ENCODE measurements at regions not wholly inside any gene's neighbourhood (a gene's known extent, or its start where the extent isn't known, plus 50 kb on each side); places are given as distances from the start of the nearest gene placed in this dataset.

DNA sequence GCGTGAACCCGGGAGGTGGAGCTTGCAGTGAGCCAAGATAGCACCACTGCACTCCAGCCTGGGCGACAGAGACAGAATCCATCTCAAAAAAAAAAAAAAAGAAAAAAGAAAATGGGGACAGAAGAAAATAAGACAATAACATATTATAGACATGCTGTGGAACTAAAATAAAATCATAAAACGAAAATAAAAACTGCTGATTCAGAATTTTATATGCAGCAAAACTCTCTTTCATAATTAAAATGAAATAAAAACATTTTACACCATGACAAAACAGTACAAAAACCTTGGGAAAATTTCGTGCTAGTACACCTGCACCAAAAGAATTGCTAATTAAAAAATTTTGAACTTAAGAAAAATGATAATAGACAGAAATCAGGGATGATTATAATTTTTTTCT is 2245.1 kb downstream of the PCDH9 start:
- no peak overlapping the region for H3K4me3 ChIP-seq (ENCODE audit: low read length)
- peaks cover 16% of the 10 kb centered on the region for H3K9me3 Mint-ChIP-seq
- no peak overlapping the region for H3K27ac ChIP-seq (ENCODE audit: low read depth in 1 of 2, low read length in 2 of 2)
- ATAC-seq (ENCODE audit: poor library complexity) (no peak), DNase-seq (no peak)
- H3K36me3 ChIP-seq (ENCODE audit: insufficient read depth, low read length) = no peaks in the 10 kb centered on the region
- H3K27ac Mint-ChIP-seq = no peak overlapping the region
- intact Hi-C loops (cut with DNase I, micrococcal nuclease) = no loop called here
- H3K9me3 ChIP-seq (ENCODE audit: control insufficient read depth in 1 of 2, insufficient read depth in 1 of 2, low read length in 2 of 2) = peaks cover 3 to 12% of the 10 kb centered on the region in 2 experiments
- H3K27me3 ChIP-seq (ENCODE audit: control insufficient read depth in 1 of 2, insufficient read depth in 2 of 2, low read length in 2 of 2) = no peaks in the 10 kb centered on the region
- CTCF ChIA-PET = no interaction called here
- no peaks in the 10 kb centered on the region for H3K4me1 Mint-ChIP-seq (ENCODE audit: low read depth)
- H3K4me1 ChIP-seq (ENCODE audit: insufficient read depth, low read length) = no peaks in the 10 kb centered on the region
- H3K27me3 Mint-ChIP-seq = no peaks in the 10 kb centered on the region
- TF ChIP-seq, protein P1, sequence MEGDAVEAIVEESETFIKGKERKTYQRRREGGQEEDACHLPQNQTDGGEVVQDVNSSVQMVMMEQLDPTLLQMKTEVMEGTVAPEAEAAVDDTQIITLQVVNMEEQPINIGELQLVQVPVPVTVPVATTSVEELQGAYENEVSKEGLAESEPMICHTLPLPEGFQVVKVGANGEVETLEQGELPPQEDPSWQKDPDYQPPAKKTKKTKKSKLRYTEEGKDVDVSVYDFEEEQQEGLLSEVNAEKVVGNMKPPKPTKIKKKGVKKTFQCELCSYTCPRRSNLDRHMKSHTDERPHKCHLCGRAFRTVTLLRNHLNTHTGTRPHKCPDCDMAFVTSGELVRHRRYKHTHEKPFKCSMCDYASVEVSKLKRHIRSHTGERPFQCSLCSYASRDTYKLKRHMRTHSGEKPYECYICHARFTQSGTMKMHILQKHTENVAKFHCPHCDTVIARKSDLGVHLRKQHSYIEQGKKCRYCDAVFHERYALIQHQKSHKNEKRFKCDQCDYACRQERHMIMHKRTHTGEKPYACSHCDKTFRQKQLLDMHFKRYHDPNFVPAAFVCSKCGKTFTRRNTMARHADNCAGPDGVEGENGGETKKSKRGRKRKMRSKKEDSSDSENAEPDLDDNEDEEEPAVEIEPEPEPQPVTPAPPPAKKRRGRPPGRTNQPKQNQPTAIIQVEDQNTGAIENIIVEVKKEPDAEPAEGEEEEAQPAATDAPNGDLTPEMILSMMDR (IDR thresholded peaks at IDR 0.05) = no peak
- POLR2A ChIA-PET = interaction anchor here (0.9 kb wide), 1 partner anchor 20 kb away, joined by 3 read pairs; no protein-coding TSS in a partner anchor
- no peaks in the 10 kb centered on the region for H3K36me3 Mint-ChIP-seq (ENCODE audit: low read depth)
- no peak overlapping the region for H3K4me3 Mint-ChIP-seq

DNA sequence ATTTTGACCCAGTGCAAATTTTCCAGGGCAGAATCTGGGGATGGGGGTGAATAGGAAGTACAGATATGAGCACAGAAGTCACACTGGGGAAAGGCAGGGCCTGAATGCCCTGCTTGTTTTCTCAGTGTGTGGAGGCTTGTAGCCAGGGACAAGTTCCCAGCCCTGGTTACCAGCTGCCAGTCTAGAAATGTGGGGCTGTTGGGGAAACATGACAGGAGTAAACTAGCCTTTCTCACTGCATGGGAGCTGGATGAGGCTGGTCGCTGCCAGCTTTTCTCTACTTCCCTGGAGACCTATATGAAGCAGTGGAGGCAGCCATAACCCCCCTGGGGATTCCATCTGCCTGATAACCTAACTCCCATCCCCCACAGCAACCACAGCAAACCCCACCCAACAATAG is 2267.7 kb downstream of the PCDH9 start:
- Histone ChIP-seq H3K27me3 (ENCODE audit: control insufficient read depth in 1 of 2, insufficient read depth in 2 of 2, low read length in 2 of 2) (no peaks in the 10 kb centered on the region), H3K9me3 (ENCODE audit: control insufficient read depth in 1 of 2, insufficient read depth in 1 of 2, low read length in 2 of 2) (peaks cover 10 to 18% of the 10 kb centered on the region in 2 experiments), H3K4me3 (ENCODE audit: low read length) (no peak overlapping the region), H3K36me3 (ENCODE audit: insufficient read depth, low read length) (no peaks in the 10 kb centered on the region), H3K27ac (ENCODE audit: low read depth in 1 of 2, low read length in 2 of 2) (no peak overlapping the region), H3K4me1 (ENCODE audit: insufficient read depth, low read length) (no peaks in the 10 kb centered on the region)
- Mint-ChIP-seq H3K9me3 (peaks cover 11% of the 10 kb centered on the region), H3K27ac (no peak overlapping the region), H3K4me1 (ENCODE audit: low read depth) (no peaks in the 10 kb centered on the region), H3K27me3 (no peaks in the 10 kb centered on the region), H3K4me3 (no peak overlapping the region), H3K36me3 (ENCODE audit: low read depth) (no peaks in the 10 kb centered on the region)
- ATAC-seq (ENCODE audit: poor library complexity) (no peak), DNase-seq (no peak)
- CTCF ChIA-PET = no interaction called here
- intact Hi-C loops (cut with DNase I, micrococcal nuclease) = no loop called here
- TF ChIP-seq, protein P1 (IDR thresholded peaks at IDR 0.05) = no peak
- POLR2A ChIA-PET = no interaction called here

DNA sequence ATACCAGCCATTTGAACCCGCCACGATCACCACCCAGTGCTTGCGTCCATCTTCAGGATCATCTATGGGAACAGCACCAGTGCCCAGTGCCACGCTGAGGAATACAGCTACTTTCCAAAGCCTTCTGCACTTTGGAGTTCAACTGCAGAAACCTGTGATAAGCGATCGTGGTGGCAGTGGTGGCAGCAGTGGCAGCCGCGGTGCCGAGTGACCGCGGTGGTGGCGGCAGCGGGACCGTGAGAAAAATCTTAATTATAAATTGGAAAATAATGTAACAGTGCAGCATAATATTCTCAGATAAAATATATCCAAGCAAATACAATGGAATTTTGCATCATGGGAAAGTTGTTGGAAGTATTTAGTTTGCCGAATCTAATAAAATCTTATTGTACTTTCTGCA is 2270.9 kb downstream of the PCDH9 start:
- ATAC-seq (ENCODE audit: poor library complexity) (no peak), DNase-seq (no peak)
- no peak overlapping the region for H3K4me3 ChIP-seq (ENCODE audit: low read length)
- no peaks in the 10 kb centered on the region for H3K4me1 ChIP-seq (ENCODE audit: insufficient read depth, low read length)
- H3K36me3 Mint-ChIP-seq (ENCODE audit: low read depth) = no peaks in the 10 kb centered on the region
- H3K27ac Mint-ChIP-seq = no peak overlapping the region
- no peaks in the 10 kb centered on the region for H3K4me1 Mint-ChIP-seq (ENCODE audit: low read depth)
- H3K9me3 ChIP-seq (ENCODE audit: control insufficient read depth in 1 of 2, insufficient read depth in 1 of 2, low read length in 2 of 2) = peaks cover 10 to 24% of the 10 kb centered on the region in 2 experiments
- TF ChIP-seq, protein P1 (IDR thresholded peaks at IDR 0.05) = no peak
- H3K36me3 ChIP-seq (ENCODE audit: insufficient read depth, low read length) = no peaks in the 10 kb centered on the region
- H3K27me3 ChIP-seq (ENCODE audit: control insufficient read depth in 1 of 2, insufficient read depth in 2 of 2, low read length in 2 of 2) = no peaks in the 10 kb centered on the region
- intact Hi-C loops (cut with DNase I, micrococcal nuclease) = no loop called here
- no peak overlapping the region for H3K4me3 Mint-ChIP-seq
- peaks cover 4% of the 10 kb centered on the region for H3K9me3 Mint-ChIP-seq
- POLR2A ChIA-PET = no interaction called here
- CTCF ChIA-PET = no interaction called here
- H3K27ac ChIP-seq (ENCODE audit: low read depth in 1 of 2, low read length in 2 of 2) = no peak overlapping the region
- no peaks in the 10 kb centered on the region for H3K27me3 Mint-ChIP-seq
